ENCODE measurements at regions not wholly inside any gene's neighbourhood (a gene's known extent, or its start where the extent isn't known, plus 50 kb on each side); places are given as distances from the start of the nearest gene placed in this dataset.

DNA sequence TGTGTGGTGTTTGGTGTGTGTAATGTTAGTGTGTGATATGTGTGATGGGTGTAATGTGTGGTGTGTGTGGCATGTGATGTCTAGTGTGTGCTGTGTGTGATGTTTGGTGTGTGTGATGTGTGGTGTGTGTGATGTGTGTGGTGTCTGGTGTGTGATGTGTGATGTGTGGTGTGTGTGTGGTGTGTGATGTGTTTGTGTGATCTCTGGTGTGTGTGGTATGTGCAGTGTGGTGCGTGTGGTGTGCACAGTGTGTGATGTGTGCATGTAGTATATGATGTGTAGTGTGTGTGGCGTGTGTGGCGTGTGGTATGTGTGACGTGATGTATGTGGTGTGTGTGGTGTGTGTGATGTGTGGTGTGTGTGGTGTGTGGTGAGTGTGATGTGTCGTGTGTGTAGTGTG lies 150.3 kb downstream of the TMEM18 start (continued):
- TF ChIP-seq, protein P1, sequence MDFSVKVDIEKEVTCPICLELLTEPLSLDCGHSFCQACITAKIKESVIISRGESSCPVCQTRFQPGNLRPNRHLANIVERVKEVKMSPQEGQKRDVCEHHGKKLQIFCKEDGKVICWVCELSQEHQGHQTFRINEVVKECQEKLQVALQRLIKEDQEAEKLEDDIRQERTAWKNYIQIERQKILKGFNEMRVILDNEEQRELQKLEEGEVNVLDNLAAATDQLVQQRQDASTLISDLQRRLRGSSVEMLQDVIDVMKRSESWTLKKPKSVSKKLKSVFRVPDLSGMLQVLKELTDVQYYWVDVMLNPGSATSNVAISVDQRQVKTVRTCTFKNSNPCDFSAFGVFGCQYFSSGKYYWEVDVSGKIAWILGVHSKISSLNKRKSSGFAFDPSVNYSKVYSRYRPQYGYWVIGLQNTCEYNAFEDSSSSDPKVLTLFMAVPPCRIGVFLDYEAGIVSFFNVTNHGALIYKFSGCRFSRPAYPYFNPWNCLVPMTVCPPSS (IDR thresholded peaks at IDR 0.05) = peak; percentile 74; the same call in 1 of the 2 replicates
- 0 out of 2 replicates have a peak, but pooled peaks have one; percentile 46 for TF ChIP-seq HNRNPL (IDR thresholded peaks at IDR 0.05; ENCODE audit: low read depth, low read length)

- Histone ChIP-seq H3K9ac (ENCODE audit: insufficient read depth, low read depth, low read length) (no peak overlapping the region), H3K36me3 (replicated peaks in 1 of 2; ENCODE audit: control insufficient read depth in 1 of 2, insufficient read depth in 2 of 2, low read length in 2 of 2) (no peaks in the 10 kb centered on the region), H3K4me2 (ENCODE audit: low read depth, low read length) (no peak overlapping the region), H3K27ac (ENCODE audit: extremely low read length, insufficient read depth, low read length) (no peak overlapping the region), H3K79me2 (ENCODE audit: insufficient read depth, low read length) (no peaks in the 10 kb centered on the region), H3K4me1 (ENCODE audit: insufficient read depth, low read length) (no peaks in the 10 kb centered on the region), H3K9me3 (ENCODE audit: low read length) (peaks cover 17% of the 10 kb centered on the region; the same call in 1 of the 2 replicates), H4K20me1 (ENCODE audit: insufficient read depth, low read length) (no peaks in the 10 kb centered on the region), H3K4me3 (replicated peaks in 1 of 3; ENCODE audit: insufficient read depth in 1 of 3, low read depth in 2 of 3, low read length in 3 of 3) (no peak overlapping the region), H2AFZ (ENCODE audit: low read length) (no peak overlapping the region), H3K27me3 (ENCODE audit: control insufficient read depth in 1 of 2, insufficient read depth in 2 of 2, low read length in 2 of 2) (peaks cover 0 to 39% of the 10 kb centered on the region in 2 experiments; a peak in 3 of 5 replicates)
- ChIA-PET CTCF (ENCODE audit: low intra/inter-chr PET ratio, low total read pairs) (no interaction called here), POLR2A (no interaction called here)
- FAIRE-seq (no peak), ATAC-seq (no peak; the same call in 2 of the 3 replicates), DNase-seq (ENCODE audit: low spot score) (no peak)
- no TSS peak for BruUV-seq (replicated peaks)
- intact Hi-C loops (cut with micrococcal nuclease; ENCODE audit: unreplicated experiment) = no loop called here
- 54% methylated on average over 8 of the region's 10 CpGs for WGBS (ENCODE audit: low lambda C conversion rate)
- in situ Hi-C loops (cut with HindIII; ENCODE audit: extremely low pct_ligation_motif_present, low pct_unique_long_range_greater_than_20kb) = no loop called here
- TF ChIP-seq ZNF446 (CRISPR knock-in tag; IDR thresholded peaks at IDR 0.05) (no peak), ZNF432 (CRISPR knock-in tag; IDR thresholded peaks at IDR 0.05; ENCODE audit: borderline replicate concordance) (no peak), ZBTB42 (CRISPR knock-in tag; IDR thresholded peaks at IDR 0.05) (no peak), SMC3 (IDR thresholded peaks at IDR 0.05; ENCODE audit: low read length) (no peak), SP1 (IDR thresholded peaks at IDR 0.05) (no peak), SP1 (CRISPR knock-in tag; IDR thresholded peaks at IDR 0.05) (no peak), ATRX (CRISPR knock-in tag; IDR thresholded peaks at IDR 0.05; ENCODE audit: borderline replicate concordance) (no peak), CHD4 (IDR thresholded peaks at IDR 0.05; ENCODE audit: borderline replicate concordance, low read length) (no peak)
Measured at GRCh38 chr2:525611-526010, 151.6 kb downstream of the TMEM18 start.

Data from HepG2 (cell line).